NB4 (cell line): ENCODE measurements at regions not wholly inside any gene's neighbourhood (a gene's known extent, or its start where the extent isn't known, plus 50 kb on each side); places are given as distances from the start of the nearest gene placed in this dataset.

Source experiments
- MAX ChIP-seq: IDR thresholded peaks from 2 replicates; pipeline ENCODE4 v1.6.1; 2011; ENCODE audit warnings: low read depth, low read length
- MYC ChIP-seq: IDR thresholded peaks from 2 replicates; pipeline ENCODE4 v1.6.1; 2011; ENCODE audit warnings: low read depth, low read length
- POLR2A ChIP-seq: IDR thresholded peaks from 2 replicates; pipeline ENCODE4 v1.6.1; 2011; ENCODE audit warnings: mild to moderate bottlenecking; ENCODE audit not compliant: insufficient read length; ENCODE audit errors: extremely low read depth
- TF ChIP-seq, protein P1 (sequence below): IDR thresholded peaks from one replicate; pipeline ENCODE4 v1.5.1; 2012; ENCODE audit warnings: low read depth, low read length

DNA sequence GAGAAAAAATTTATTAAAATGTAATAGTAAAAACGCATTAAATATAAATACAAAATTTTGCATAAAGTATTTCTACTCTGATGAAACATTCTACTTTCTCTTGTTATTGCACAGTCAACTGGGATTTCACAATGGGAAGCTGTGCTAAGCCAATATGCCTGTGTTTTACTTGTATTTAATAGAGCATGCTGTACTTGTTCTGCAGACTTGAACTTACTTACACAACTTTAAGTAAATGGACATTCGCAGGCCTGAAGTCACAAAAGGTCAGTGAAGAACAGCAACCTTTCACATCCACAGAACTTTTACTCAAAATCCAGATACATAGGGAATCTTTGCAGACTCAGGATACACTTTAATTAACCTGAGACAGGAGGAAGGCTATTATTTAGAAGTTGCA is 409.5 kb downstream of the BTBD3 start:
- TF ChIP-seq POLR2A: no peak
- no peak for TF ChIP-seq MYC
- TF ChIP-seq, protein P1, sequence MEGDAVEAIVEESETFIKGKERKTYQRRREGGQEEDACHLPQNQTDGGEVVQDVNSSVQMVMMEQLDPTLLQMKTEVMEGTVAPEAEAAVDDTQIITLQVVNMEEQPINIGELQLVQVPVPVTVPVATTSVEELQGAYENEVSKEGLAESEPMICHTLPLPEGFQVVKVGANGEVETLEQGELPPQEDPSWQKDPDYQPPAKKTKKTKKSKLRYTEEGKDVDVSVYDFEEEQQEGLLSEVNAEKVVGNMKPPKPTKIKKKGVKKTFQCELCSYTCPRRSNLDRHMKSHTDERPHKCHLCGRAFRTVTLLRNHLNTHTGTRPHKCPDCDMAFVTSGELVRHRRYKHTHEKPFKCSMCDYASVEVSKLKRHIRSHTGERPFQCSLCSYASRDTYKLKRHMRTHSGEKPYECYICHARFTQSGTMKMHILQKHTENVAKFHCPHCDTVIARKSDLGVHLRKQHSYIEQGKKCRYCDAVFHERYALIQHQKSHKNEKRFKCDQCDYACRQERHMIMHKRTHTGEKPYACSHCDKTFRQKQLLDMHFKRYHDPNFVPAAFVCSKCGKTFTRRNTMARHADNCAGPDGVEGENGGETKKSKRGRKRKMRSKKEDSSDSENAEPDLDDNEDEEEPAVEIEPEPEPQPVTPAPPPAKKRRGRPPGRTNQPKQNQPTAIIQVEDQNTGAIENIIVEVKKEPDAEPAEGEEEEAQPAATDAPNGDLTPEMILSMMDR: no peak
- no peak for TF ChIP-seq MAX
